ENCODE measurements at regions not wholly inside any gene's neighbourhood (a gene's known extent, or its start where the extent isn't known, plus 50 kb on each side); places are given as distances from the start of the nearest gene placed in this dataset.
A peak's percentile ranks its signal among the peaks of the same experiment; 100 is the strongest.
"Not testable (repeated sequence)": the region's sequence is repeated elsewhere in the genome, so short reads cannot be mapped to it uniquely, and the experiment has no call there.

GRCh38 chr15:84094720-84095119 lies 140.9 kb upstream of the GOLGA6L4 start:
- DNase-seq; H3K4me1 ChIP-seq; H3K36me3 ChIP-seq; H3K9me3 ChIP-seq; H3K4me3 ChIP-seq; H3K27ac ChIP-seq; H3K27me3 ChIP-seq; ATAC-seq; intact Hi-C loops (cut with DNase I): not testable (repeated sequence)
- WGBS (ENCODE audit: insufficient coverage, low coverage, low lambda C conversion rate, missing lambda C conversion rate) = 9% methylated on average over 1 of the region's 2 CpGs

GRCh38 chr15:84097053-84097452 lies 138.5 kb upstream of the GOLGA6L4 start:
- intact Hi-C loops (cut with DNase I); H3K27ac ChIP-seq; H3K4me3 ChIP-seq; H3K9me3 ChIP-seq; H3K4me1 ChIP-seq; H3K27me3 ChIP-seq; DNase-seq; ATAC-seq; H3K36me3 ChIP-seq: not testable (repeated sequence)
- 53% methylated on average over 3 of the region's 3 CpGs for WGBS (ENCODE audit: insufficient coverage, low coverage, low lambda C conversion rate, missing lambda C conversion rate)

GRCh38 chr15:84098604-84099003 lies 137.0 kb upstream of the GOLGA6L4 start:
- Histone ChIP-seq H3K9me3 (no peaks in the 10 kb centered on the region), H3K4me3 (no peak overlapping the region), H3K36me3 (no peaks in the 10 kb centered on the region), H3K4me1 (no peaks in the 10 kb centered on the region), H3K27me3 (no peaks in the 10 kb centered on the region), H3K27ac (no peak overlapping the region)
- intact Hi-C loops (cut with DNase I) = no loop called here
- TF ChIP-seq CTCF (IDR thresholded peaks at IDR 0.05) = no peak
- no peak for TF ChIP-seq POLR2A (IDR thresholded peaks at IDR 0.05)
- DNase-seq = no peak
- ATAC-seq = no peak

- Histone ChIP-seq H3K4me3 (no peak overlapping the region), H3K4me1 (no peaks in the 10 kb centered on the region), H3K9me3 (no peaks in the 10 kb centered on the region), H3K27me3 (no peaks in the 10 kb centered on the region), H3K36me3 (no peaks in the 10 kb centered on the region), H3K27ac (no peak overlapping the region)
- TF ChIP-seq CTCF (IDR thresholded peaks at IDR 0.05) = no peak
- TF ChIP-seq POLR2A (IDR thresholded peaks at IDR 0.05) = no peak
- ATAC-seq (no peak), DNase-seq (peak in 1 of 3 donors; percentile 21)
- 0% methylated on average over 1 of the region's 1 CpG for WGBS (ENCODE audit: insufficient coverage, low coverage, low lambda C conversion rate, missing lambda C conversion rate)
- intact Hi-C loops (cut with DNase I) = no loop called here
These were observed 136.4 kb upstream of the GOLGA6L4 start for GRCh38 chr15:84099181-84099580.

GRCh38 chr15:84103345-84103744 lies 132.2 kb upstream of the GOLGA6L4 start:
- ATAC-seq = no peak
- 55% methylated on average over 4 of the region's 4 CpGs for WGBS (ENCODE audit: insufficient coverage, low coverage, low lambda C conversion rate, missing lambda C conversion rate)
- no peak for TF ChIP-seq POLR2A (IDR thresholded peaks at IDR 0.05)
- TF ChIP-seq CTCF (IDR thresholded peaks at IDR 0.05) = no peak
- no peaks in the 10 kb centered on the region for H3K4me1 ChIP-seq
- H3K36me3 ChIP-seq = no peaks in the 10 kb centered on the region
- intact Hi-C loops (cut with DNase I) = no loop called here
- no peak overlapping the region for H3K4me3 ChIP-seq
- no peak overlapping the region for H3K27ac ChIP-seq
- no peak for DNase-seq
- H3K9me3 ChIP-seq = no peaks in the 10 kb centered on the region
- no peaks in the 10 kb centered on the region for H3K27me3 ChIP-seq

GRCh38 chr15:84104853-84105252 lies 130.7 kb upstream of the GOLGA6L4 start:
- no peaks in the 10 kb centered on the region for H3K27me3 ChIP-seq
- no peak for TF ChIP-seq POLR2A (IDR thresholded peaks at IDR 0.05)
- no peak for TF ChIP-seq CTCF (IDR thresholded peaks at IDR 0.05)
- WGBS (ENCODE audit: insufficient coverage, low coverage, low lambda C conversion rate, missing lambda C conversion rate) = 29% methylated on average over 3 of the region's 3 CpGs
- no peaks in the 10 kb centered on the region for H3K4me1 ChIP-seq
- DNase-seq (no peak), ATAC-seq (no peak)
- H3K36me3 ChIP-seq = no peaks in the 10 kb centered on the region
- H3K9me3 ChIP-seq = no peaks in the 10 kb centered on the region
- intact Hi-C loops (cut with DNase I) = no loop called here
- H3K4me3 ChIP-seq = no peak overlapping the region
- H3K27ac ChIP-seq = no peak overlapping the region
